ENCODE measurements at regions not wholly inside any gene's neighbourhood (a gene's known extent, or its start where the extent isn't known, plus 50 kb on each side); places are given as distances from the start of the nearest gene placed in this dataset.

DNA sequence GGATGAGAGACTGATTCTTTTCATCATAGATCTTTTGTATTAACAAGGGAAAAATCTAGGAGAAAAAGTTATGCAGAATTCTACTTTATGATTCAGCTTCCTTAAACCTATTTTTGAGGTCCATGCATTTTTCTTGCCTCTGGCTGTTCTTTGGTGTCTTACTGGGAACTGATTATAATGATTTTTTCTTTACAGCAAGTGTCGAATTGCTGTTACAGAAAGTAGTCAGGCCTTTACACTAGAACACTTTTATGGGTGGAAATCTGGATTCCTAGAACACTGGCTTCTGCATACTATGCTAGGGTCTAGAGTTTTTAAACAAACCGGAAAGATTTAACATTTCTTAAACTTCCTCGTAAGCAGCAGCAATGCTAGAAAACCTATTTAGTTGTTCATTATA is 302.6 kb downstream of the NUP35 start:
- TF ChIP-seq, protein P1, sequence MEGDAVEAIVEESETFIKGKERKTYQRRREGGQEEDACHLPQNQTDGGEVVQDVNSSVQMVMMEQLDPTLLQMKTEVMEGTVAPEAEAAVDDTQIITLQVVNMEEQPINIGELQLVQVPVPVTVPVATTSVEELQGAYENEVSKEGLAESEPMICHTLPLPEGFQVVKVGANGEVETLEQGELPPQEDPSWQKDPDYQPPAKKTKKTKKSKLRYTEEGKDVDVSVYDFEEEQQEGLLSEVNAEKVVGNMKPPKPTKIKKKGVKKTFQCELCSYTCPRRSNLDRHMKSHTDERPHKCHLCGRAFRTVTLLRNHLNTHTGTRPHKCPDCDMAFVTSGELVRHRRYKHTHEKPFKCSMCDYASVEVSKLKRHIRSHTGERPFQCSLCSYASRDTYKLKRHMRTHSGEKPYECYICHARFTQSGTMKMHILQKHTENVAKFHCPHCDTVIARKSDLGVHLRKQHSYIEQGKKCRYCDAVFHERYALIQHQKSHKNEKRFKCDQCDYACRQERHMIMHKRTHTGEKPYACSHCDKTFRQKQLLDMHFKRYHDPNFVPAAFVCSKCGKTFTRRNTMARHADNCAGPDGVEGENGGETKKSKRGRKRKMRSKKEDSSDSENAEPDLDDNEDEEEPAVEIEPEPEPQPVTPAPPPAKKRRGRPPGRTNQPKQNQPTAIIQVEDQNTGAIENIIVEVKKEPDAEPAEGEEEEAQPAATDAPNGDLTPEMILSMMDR (IDR thresholded peaks at IDR 0.05) = no peak
- TF ChIP-seq POLR2A (IDR thresholded peaks at IDR 0.05) (no peak), POLR2AphosphoS5 (IDR thresholded peaks at IDR 0.05; ENCODE audit: insufficient read depth in 1 of 2, low read depth in 1 of 2) (no peak)

Measured in vagina (tissue), 2 donors.